Mesendoderm (in vitro differentiated cells): ENCODE measurements at regions not wholly inside any gene's neighbourhood (a gene's known extent, or its start where the extent isn't known, plus 50 kb on each side); places are given as distances from the start of the nearest gene placed in this dataset.

Experiments
- DNase-seq: peaks from one replicate; pipeline ENCODE4 v3.0.0; 2013
- H2AK5ac ChIP-seq: 2 replicates; pipeline ENCODE4 v1.6.1; 2013; ENCODE audit warnings: low read length, inconsistent platforms
- H2BK120ac ChIP-seq: 2 replicates; pipeline ENCODE4 v1.6.1; 2013; ENCODE audit warnings: low read depth, mild to moderate bottlenecking, low read length, moderate library complexity, mixed read lengths
- H2BK15ac ChIP-seq: replicated peaks from 2 replicates; pipeline ENCODE4 v1.6.1; 2013; ENCODE audit warnings: low read depth, mild to moderate bottlenecking, moderate library complexity
- H2BK5ac ChIP-seq: 2 replicates; pipeline ENCODE4 v1.6.1; 2013; ENCODE audit warnings: low read length, inconsistent platforms
- H3K18ac ChIP-seq: 2 replicates; pipeline ENCODE4 v1.6.1; 2013; ENCODE audit warnings: mild to moderate bottlenecking, low read length, mixed read lengths
- H3K23ac ChIP-seq: one replicate; pipeline ENCODE4 v1.6.1; 2013; ENCODE audit warnings: low read length
- H3K27ac ChIP-seq: 2 replicates; pipeline ENCODE4 v1.5.1; 2013; ENCODE audit warnings: low read depth, mild to moderate bottlenecking, inconsistent platforms, low read length, moderate library complexity
- H3K27me3 ChIP-seq: 2 replicates; pipeline ENCODE4 v1.6.1; 2013; ENCODE audit warnings: low read length, control low read depth, mild to moderate bottlenecking, inconsistent platforms; ENCODE audit not compliant: insufficient read depth, poor library complexity
- H3K36me3 ChIP-seq: 2 replicates; pipeline ENCODE4 v1.6.1; 2013; ENCODE audit warnings: low read length, inconsistent platforms; ENCODE audit not compliant: control insufficient read depth, insufficient read depth
- H3K4ac ChIP-seq: one replicate; pipeline ENCODE4 v1.6.1; 2013; ENCODE audit warnings: low read depth, mild to moderate bottlenecking, low read length, moderate library complexity
- H3K4me1 ChIP-seq: 2 replicates; pipeline ENCODE4 v1.6.1; 2013; ENCODE audit warnings: low read depth, low read length, inconsistent platforms; ENCODE audit not compliant: control insufficient read depth
- H3K4me2 ChIP-seq: 2 replicates; pipeline ENCODE4 v1.6.1; 2013; ENCODE audit warnings: low read length
- H3K4me3 ChIP-seq: 2 replicates; pipeline ENCODE4 v1.5.1; 2013; ENCODE audit warnings: mild to moderate bottlenecking, low read length
- H3K56ac ChIP-seq: one replicate; pipeline ENCODE4 v1.6.1; 2013; ENCODE audit warnings: low read length
- H3K79me1 ChIP-seq: 2 replicates; pipeline ENCODE4 v1.6.1; 2013; ENCODE audit warnings: low read length, inconsistent platforms
- H3K79me2 ChIP-seq: 2 replicates; pipeline ENCODE4 v1.6.1; 2013; ENCODE audit warnings: mild to moderate bottlenecking, low read length; ENCODE audit not compliant: control insufficient read depth, insufficient read depth
- H3K9ac ChIP-seq: 2 replicates; pipeline ENCODE4 v1.6.1; 2013; ENCODE audit warnings: low read length, inconsistent platforms
- H4K5ac ChIP-seq: one replicate; pipeline ENCODE4 v1.6.1; 2013; ENCODE audit warnings: low read length
- H4K8ac ChIP-seq: one replicate; pipeline ENCODE4 v1.6.1; 2013; ENCODE audit warnings: low read depth, mild to moderate bottlenecking, control low read depth, low read length, moderate library complexity
- WGBS: extraction: QIAGEN DNeasy Blood & Tissue Kit; methylation state at CpG from one replicate; pipeline ENCODE4 v1.1.7; 2013; ENCODE audit warnings: low lambda C conversion rate, missing lambda C conversion rate; ENCODE audit not compliant: insufficient coverage; ENCODE audit errors: extremely low coverage; 5-methylcytosine and 5-hydroxymethylcytosine counted together

DNA sequence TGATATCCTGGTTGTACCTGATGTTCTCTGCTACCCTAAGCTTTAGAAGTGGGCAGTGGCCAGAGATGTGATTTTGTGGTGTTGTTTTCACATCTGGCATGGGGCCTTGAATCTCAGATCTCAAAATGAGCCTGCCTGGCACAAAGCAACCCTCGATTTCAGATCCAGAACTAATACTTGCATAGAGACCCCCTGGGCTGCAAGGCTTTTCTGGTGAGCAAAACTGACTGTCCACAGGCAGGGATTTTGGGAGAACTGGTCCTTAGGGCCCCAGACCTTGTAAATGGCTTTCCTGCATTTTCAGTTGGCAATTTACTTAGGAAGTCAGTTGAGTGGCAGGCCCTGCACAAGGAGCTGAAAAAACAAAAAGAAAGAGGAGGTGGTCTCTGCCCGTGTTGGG is 265.3 kb downstream of the MYCN start:
- H3K4ac ChIP-seq = no peak overlapping the region
- H3K36me3 ChIP-seq = no peaks in the 10 kb centered on the region
- no peak overlapping the region for H4K8ac ChIP-seq
- H3K4me1 ChIP-seq = no peaks in the 10 kb centered on the region
- H3K23ac ChIP-seq = no peak overlapping the region
- H2AK5ac ChIP-seq = no peak overlapping the region
- H3K56ac ChIP-seq = no peak overlapping the region
- H3K79me2 ChIP-seq = no peaks in the 10 kb centered on the region
- no peak overlapping the region for H4K5ac ChIP-seq
- no peak overlapping the region for H3K27ac ChIP-seq
- no peak for DNase-seq
- no peak overlapping the region for H3K4me3 ChIP-seq
- H3K18ac ChIP-seq = no peak overlapping the region
- no peaks in the 10 kb centered on the region for H3K79me1 ChIP-seq
- no peak overlapping the region for H3K9ac ChIP-seq
- no CpG with 5 or more reads among the region's 2 CpGs for WGBS
- no peak overlapping the region for H2BK5ac ChIP-seq
- no peak overlapping the region for H2BK120ac ChIP-seq
- H3K4me2 ChIP-seq = no peak overlapping the region
- H2BK15ac ChIP-seq = no peak overlapping the region
- no peaks in the 10 kb centered on the region for H3K27me3 ChIP-seq

DNA sequence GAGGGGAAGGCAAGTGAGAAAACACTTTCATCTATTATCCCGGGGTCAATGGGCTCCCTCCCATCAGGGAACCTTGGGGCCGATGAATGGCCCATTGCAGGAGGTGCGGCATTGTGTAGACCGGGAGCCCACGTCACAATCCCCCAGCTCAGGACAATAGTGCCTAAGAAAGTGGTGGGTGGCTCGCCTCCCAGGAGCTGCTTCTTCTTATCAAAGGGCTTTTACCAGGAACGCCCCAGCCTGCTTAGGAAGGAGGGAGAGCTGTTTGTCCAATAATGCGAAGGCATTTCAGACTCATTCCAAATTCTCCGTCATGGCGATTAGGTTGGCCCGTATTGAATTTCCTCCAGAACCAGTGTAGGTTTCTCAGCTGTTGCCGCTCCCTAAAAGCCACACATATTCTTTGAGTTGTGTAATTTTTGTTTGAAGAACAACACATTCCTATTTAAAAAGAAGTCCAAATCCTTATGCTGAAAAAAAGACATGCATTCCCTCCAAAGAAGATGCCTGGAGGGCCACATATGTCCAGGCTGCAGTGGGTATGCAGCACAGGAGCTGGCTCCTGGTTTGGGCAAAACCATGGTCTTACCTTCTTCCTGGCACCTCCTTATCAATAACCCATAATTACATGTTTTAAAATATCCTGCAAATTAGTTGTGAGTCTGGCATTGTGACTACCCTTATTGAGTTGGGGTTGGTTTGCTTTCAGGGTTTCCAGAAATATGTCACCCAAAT is 264.7 kb downstream of the MYCN start:
- H3K4ac ChIP-seq = no peak overlapping the region
- no peak overlapping the region for H3K4me2 ChIP-seq
- H3K79me1 ChIP-seq = no peaks in the 10 kb centered on the region
- no peak overlapping the region for H3K56ac ChIP-seq
- H4K8ac ChIP-seq = no peak overlapping the region
- H3K36me3 ChIP-seq = no peaks in the 10 kb centered on the region
- no peak overlapping the region for H3K23ac ChIP-seq
- WGBS = no CpG with 5 or more reads among the region's 12 CpGs
- H3K9ac ChIP-seq = no peak overlapping the region
- no peaks in the 10 kb centered on the region for H3K79me2 ChIP-seq
- H3K18ac ChIP-seq = no peak overlapping the region
- no peak overlapping the region for H3K27ac ChIP-seq
- no peak overlapping the region for H3K4me3 ChIP-seq
- no peaks in the 10 kb centered on the region for H3K4me1 ChIP-seq
- no peak for DNase-seq
- H2AK5ac ChIP-seq = no peak overlapping the region
- no peak overlapping the region for H2BK120ac ChIP-seq
- no peak overlapping the region for H4K5ac ChIP-seq
- H2BK5ac ChIP-seq = no peak overlapping the region
- no peaks in the 10 kb centered on the region for H3K27me3 ChIP-seq
- H2BK15ac ChIP-seq = no peak overlapping the region

DNA sequence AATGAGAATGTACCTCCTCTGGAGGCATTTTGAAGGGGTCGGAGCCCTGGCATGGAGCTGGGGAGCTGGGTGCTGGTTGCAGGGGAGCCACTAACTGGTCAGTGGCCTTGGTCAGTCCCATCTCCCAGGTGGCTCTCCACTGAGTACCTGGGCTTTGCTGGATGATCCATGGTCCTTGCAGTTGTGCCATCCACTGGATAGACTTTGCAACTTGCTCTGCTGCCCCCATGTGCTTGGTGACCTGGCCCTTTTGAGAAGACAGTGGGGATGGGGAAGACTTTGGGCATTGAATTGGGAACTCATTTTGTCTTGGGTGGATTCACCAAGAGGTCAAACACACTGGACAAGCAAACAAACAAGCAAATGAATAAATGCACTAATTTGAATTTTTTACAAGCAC is 263.9 kb downstream of the MYCN start:
- Histone ChIP-seq H3K27me3 (no peaks in the 10 kb centered on the region), H3K4me3 (no peak overlapping the region), H4K8ac (no peak overlapping the region), H2BK15ac (no peak overlapping the region), H3K4me2 (no peak overlapping the region), H3K18ac (no peak overlapping the region), H3K79me1 (no peaks in the 10 kb centered on the region), H3K36me3 (no peaks in the 10 kb centered on the region), H2BK5ac (no peak overlapping the region), H2AK5ac (no peak overlapping the region), H3K4ac (no peak overlapping the region), H3K4me1 (no peaks in the 10 kb centered on the region), H2BK120ac (no peak overlapping the region), H3K9ac (no peak overlapping the region), H3K27ac (no peak overlapping the region), H3K79me2 (no peaks in the 10 kb centered on the region), H3K23ac (no peak overlapping the region), H3K56ac (no peak overlapping the region), H4K5ac (no peak overlapping the region)
- DNase-seq = no peak
- WGBS = no CpG with 5 or more reads among the region's 1 CpG

DNA sequence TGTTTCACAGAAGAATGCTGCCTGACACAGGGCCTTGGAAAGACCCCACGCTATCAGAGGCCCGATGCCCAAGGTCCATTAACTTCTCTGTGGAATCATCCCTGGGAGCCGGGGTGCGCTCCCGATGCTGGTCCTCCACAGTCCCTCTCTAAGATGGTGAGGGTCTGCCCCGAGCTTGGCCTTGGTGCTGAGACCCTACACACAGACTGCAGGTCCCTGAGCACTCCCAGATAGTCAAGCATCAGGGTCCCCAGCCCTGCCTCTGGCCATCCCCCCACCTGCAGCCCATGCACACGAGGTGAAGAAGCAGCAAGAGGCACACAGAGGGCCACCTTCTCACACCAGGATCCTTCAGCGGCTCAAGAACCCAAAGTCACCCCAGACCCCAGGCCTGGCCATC is 263.3 kb downstream of the MYCN start:
- Histone ChIP-seq H4K8ac (no peak overlapping the region), H2BK5ac (no peak overlapping the region), H2BK15ac (no peak overlapping the region), H3K36me3 (no peaks in the 10 kb centered on the region), H3K4ac (no peak overlapping the region), H4K5ac (no peak overlapping the region), H3K23ac (no peak overlapping the region), H3K18ac (no peak overlapping the region), H3K56ac (no peak overlapping the region), H3K79me1 (no peaks in the 10 kb centered on the region), H3K27me3 (no peaks in the 10 kb centered on the region), H3K4me1 (no peaks in the 10 kb centered on the region), H2BK120ac (no peak overlapping the region), H3K4me2 (no peak overlapping the region), H2AK5ac (no peak overlapping the region), H3K9ac (no peak overlapping the region), H3K27ac (no peak overlapping the region), H3K4me3 (no peak overlapping the region), H3K79me2 (no peaks in the 10 kb centered on the region)
- DNase-seq = no peak
- WGBS = no CpG with 5 or more reads among the region's 8 CpGs

DNA sequence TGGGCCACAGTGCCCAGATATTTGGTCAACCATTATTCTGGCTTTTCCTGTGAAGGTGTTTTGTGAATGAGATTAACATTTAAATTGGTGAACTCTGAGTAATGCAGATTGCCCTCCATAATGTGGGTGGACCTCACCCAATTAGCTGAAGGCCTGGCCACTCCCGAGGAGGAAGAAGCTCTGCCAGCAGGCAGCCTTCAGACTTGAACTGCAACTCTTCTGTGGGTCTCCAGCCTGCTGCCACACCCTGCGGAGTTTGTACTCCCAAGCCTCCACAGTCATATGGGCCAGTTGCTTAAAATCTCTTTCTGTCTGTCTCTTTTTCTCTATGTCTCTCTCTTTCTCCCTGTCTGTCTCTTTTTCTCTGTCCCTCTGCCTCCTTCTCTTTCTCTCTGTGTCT is 262.7 kb downstream of the MYCN start:
- Histone ChIP-seq H3K4me1 (no peaks in the 10 kb centered on the region), H3K56ac (no peak overlapping the region), H2AK5ac (no peak overlapping the region), H3K27ac (no peak overlapping the region), H3K79me1 (no peaks in the 10 kb centered on the region), H3K36me3 (no peaks in the 10 kb centered on the region), H3K4me2 (no peak overlapping the region), H2BK15ac (no peak overlapping the region), H3K79me2 (no peaks in the 10 kb centered on the region), H4K8ac (no peak overlapping the region), H3K18ac (no peak overlapping the region), H3K23ac (no peak overlapping the region), H3K4ac (no peak overlapping the region), H3K9ac (no peak overlapping the region), H4K5ac (no peak overlapping the region), H3K27me3 (no peaks in the 10 kb centered on the region), H2BK120ac (no peak overlapping the region), H3K4me3 (no peak overlapping the region), H2BK5ac (no peak overlapping the region)
- no CpG with 5 or more reads among the region's 2 CpGs for WGBS
- no peak for DNase-seq
